Progenitor cell of endocrine pancreas (in vitro differentiated cells): ENCODE measurements at regions not wholly inside any gene's neighbourhood (a gene's known extent, or its start where the extent isn't known, plus 50 kb on each side); places are given as distances from the start of the nearest gene placed in this dataset.

Experiments used
- DNase-seq: peaks from one replicate; pipeline ENCODE4 v3.0.0; 2021; ENCODE audit warnings: low spot score; ENCODE audit not compliant: unreplicated experiment
- H3K27ac Mint-ChIP-seq: 2 replicates; pipeline ENCODE4 v1.8.0; 2021; ENCODE audit warnings: mild to moderate bottlenecking, moderate library complexity, mixed read lengths
- H3K27me3 Mint-ChIP-seq: 2 replicates; pipeline ENCODE4 v1.8.0; 2021; ENCODE audit warnings: mixed read lengths
- H3K36me3 Mint-ChIP-seq: 2 replicates; pipeline ENCODE4 v1.8.0; 2022; ENCODE audit warnings: mixed read lengths; ENCODE audit not compliant: insufficient read depth
- H3K4me1 Mint-ChIP-seq: 2 replicates; pipeline ENCODE4 v1.8.0; 2021; ENCODE audit warnings: low read depth, mixed read lengths
- H3K4me3 Mint-ChIP-seq: 2 replicates; pipeline ENCODE4 v1.8.0; 2021; ENCODE audit warnings: low read depth, mild to moderate bottlenecking, moderate library complexity, mixed read lengths
- H3K9me3 Mint-ChIP-seq: 2 replicates; pipeline ENCODE4 v1.8.0; 2021; ENCODE audit warnings: low read depth, mixed read lengths
- CTCF ChIP-seq: fragments of 200-600 bp; sonication (generic); IDR thresholded peaks from one replicate; pipeline ENCODE4 v1.5.0; 2021; ENCODE audit warnings: antibody characterized with exemption, mild to moderate bottlenecking; ENCODE audit not compliant: unreplicated experiment

GRCh38 chr21:28769683-28770082 is 223.0 kb downstream of the LTN1 start:
- no peak overlapping the region for H3K4me3 Mint-ChIP-seq
- H3K27me3 Mint-ChIP-seq = peaks cover 11% of the 10 kb centered on the region
- H3K4me1 Mint-ChIP-seq = peaks cover 22% of the 10 kb centered on the region
- no peak for DNase-seq
- H3K27ac Mint-ChIP-seq = no peak overlapping the region
- TF ChIP-seq CTCF = no peak
- peaks cover 4% of the 10 kb centered on the region for H3K36me3 Mint-ChIP-seq
- peaks cover 19% of the 10 kb centered on the region for H3K9me3 Mint-ChIP-seq

GRCh38 chr21:28768753-28769152 is 223.9 kb downstream of the LTN1 start:
- H3K27me3 Mint-ChIP-seq = peaks cover 11% of the 10 kb centered on the region
- TF ChIP-seq CTCF = no peak
- H3K27ac Mint-ChIP-seq = no peak overlapping the region
- DNase-seq = no peak
- H3K4me1 Mint-ChIP-seq = peaks cover 20% of the 10 kb centered on the region
- H3K4me3 Mint-ChIP-seq = no peak overlapping the region
- peaks cover 4% of the 10 kb centered on the region for H3K36me3 Mint-ChIP-seq
- peaks cover 19% of the 10 kb centered on the region for H3K9me3 Mint-ChIP-seq

- no peak for TF ChIP-seq CTCF
- Mint-ChIP-seq H3K27ac (no peak overlapping the region), H3K36me3 (peaks cover 4% of the 10 kb centered on the region), H3K4me3 (no peak overlapping the region), H3K9me3 (peaks cover 19% of the 10 kb centered on the region), H3K4me1 (peaks cover 9% of the 10 kb centered on the region), H3K27me3 (peaks cover 11% of the 10 kb centered on the region)
- no peak for DNase-seq
Measured at GRCh38 chr21:28767523-28767922, 225.2 kb downstream of the LTN1 start.

- Mint-ChIP-seq H3K4me1 (no peaks in the 10 kb centered on the region), H3K36me3 (peaks cover 4% of the 10 kb centered on the region), H3K27me3 (peaks cover 5% of the 10 kb centered on the region), H3K4me3 (no peak overlapping the region), H3K27ac (no peak overlapping the region), H3K9me3 (peaks cover 14% of the 10 kb centered on the region)
- TF ChIP-seq CTCF = no peak
- DNase-seq = no peak
Measured at GRCh38 chr21:28763809-28764418, 228.8 kb downstream of the LTN1 start.

- Mint-ChIP-seq H3K27me3 (no peaks in the 10 kb centered on the region), H3K9me3 (peaks cover 12% of the 10 kb centered on the region), H3K27ac (no peak overlapping the region), H3K4me1 (no peaks in the 10 kb centered on the region), H3K36me3 (peaks cover 4% of the 10 kb centered on the region), H3K4me3 (no peak overlapping the region)
- no peak for DNase-seq
- no peak for TF ChIP-seq CTCF
Measured at GRCh38 chr21:28762357-28762735, 230.3 kb downstream of the LTN1 start.
